SW 1271 (cell line): ENCODE measurements at regions not wholly inside any gene's neighbourhood (a gene's known extent, or its start where the extent isn't known, plus 50 kb on each side); places are given as distances from the start of the nearest gene placed in this dataset.

ENCODE experiments used
- DNase-seq, 2 experiments: peaks; one replicate each; lab custom pipeline; 2025; lab: John Stamatoyannopoulos, UW

DNA sequence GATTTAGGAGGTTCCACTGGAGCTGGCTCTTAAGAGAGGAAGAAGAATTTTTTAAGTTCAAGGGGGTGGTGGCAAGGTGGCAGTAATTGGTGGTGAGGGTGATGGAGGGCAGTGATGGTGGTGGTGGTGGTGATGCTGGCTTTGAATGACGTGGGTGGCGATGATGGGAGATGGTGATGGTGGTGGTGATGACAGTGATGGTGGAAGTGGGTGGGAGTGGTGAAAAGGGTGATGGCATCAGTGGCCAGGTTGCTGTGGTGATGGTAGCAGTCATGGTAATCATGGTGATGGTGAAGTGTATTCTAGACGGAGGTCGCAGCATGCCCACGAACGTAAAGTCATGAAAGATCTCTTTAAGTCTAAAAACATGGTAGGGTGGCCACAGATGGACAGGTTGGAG is 197.3 kb downstream of the PTEN start:
- no peak for DNase-seq

DNA sequence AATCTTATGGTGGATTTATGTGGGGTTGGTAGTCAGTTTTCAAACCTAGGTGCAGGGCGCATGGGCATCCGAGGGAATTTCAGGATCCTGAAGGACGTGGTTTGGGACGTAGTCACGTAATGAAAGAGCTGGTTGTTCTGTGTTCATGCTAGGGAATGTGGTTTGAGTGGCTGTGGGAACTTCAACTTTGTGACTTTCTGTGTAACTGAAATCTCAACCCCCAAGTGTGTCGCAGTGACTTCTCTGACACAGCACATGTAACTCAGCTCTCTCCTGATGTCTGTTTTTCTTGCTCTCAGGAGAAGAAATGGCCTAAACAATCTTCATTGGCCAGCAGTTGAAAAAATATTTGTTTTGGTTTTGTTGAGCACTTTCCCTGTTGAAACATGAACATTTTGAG is 199.0 kb downstream of the PTEN start:
- no peak for DNase-seq

DNA sequence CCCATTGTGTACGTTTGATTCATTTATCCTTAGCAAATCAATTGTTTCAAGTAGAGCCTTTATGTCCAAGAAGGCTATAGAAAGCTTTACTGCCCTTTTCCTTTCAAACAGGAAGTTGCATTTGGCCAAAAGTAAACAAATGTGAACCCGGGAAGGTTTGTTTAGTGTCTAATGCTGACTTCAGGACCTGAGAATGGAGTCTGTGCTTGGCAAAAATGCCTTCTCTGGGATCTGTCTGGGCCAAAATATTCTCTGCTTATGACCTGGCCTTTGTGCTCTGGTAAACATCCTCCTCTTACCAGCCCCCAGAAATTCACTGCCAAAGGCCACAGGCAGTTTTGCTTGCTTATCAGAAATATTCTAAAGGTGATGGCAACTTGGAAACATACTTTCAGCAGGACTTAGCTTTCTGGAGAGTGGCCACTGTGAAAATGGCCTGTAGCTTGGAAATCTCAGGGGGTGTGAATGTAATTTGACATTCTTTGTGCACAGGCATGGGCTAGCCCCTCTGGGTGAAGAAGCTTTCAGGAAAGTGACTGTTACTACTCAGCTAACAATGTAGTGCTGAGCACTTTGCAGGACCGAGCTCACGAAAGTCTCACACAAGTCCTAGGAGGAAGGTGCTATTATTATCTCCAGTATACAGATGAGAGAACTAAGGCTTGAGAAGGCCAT is 199.5 kb downstream of the PTEN start:
- DNase-seq: no peak

DNA sequence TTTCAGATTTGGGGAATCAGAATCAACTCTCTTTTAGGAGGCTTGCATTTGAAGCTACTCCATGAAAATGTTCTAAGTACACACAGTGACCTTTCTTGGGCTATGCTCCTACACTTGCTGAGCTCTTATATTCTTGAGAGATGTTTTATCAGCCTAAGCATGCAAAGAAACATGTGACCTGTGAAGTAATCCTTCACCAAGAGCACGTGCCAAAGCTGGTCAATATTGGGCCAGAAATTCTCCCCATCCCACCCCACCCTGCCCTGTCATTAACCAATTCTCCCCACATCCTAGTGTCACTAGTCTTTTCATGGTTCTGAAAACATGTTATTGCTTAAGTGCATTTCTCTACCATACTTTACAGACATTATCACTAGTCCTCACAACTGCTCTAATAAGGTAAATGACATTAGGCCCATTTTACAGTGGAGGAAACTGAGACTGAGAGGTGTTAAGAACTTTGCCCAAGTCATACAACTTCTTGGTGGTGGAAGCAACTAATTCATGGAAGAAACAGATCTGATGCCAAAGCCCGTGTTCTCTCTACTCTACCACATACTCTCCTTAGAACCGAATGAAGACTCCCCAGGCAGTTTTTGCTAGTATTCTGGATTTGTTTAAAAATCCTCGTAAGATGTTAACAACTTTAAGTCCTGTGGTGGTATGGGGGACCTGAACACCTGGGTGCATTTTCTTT is 200.6 kb downstream of the PTEN start:
- DNase-seq: no peak

DNA sequence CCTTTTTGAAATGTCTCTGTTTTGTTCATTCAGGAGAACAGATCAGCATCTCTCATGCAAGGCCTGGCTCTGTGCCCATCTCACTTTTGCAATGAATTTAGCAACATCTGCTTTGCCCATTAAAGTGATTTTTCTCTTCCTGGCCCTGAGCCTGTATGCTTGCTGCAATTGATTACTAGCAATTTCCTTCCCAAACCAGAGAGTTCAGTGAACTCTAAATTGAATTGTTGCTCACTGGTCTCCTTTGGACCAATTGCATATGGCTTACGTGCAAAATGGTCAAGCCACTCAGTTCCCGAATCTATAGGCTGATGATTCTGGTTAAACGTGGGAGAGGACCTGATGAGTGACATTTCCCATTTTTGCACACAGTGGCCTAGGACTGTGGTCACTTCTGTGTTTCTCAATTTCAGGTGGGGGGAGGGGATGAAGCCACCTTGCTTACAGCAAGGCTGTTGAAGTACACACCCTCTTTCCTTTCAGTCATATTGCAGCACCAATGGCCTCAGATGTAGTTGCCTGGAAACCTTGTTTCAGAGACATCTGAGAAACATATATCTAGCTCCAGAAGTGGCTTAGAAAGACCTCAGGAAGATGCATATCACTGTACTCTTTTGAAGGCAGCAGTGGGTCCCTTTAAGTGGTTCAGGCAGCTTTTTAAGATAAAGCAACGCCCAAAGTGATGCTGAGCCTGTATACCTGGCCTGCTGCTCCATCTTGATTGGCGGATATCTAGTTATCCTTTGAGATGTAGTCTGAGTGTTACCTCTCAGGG is 201.4 kb downstream of the PTEN start:
- no peak for DNase-seq

DNA sequence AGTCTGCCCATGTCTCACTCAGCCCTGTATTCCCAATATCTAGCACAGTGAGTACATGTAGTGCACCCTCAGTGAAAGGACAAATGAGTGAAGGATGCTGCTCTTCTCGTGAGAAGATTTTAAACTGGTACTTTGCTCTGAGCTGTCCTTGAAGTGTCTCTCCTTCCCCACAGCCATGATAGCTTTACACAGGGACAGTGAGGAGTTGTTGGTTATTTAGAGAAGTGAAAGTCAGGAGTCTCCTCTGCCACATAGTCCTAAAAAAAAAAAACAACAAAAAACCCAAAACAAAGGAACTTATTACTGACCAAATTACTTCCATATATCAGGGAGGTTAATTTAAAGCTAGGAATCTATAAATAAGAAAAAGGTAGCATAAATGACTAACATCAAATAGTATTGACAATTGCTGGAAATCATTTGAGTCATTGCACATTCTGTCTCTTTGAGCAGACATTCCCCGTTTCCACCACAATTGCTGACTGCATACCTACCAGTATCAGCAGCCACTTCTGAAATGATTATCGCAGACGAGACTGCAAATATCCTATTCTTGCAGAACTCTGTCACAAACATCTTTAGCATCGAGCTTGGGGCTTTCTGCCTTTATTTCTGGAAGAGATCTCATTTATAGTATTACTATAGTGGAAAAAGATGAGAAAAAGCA is 202.1 kb downstream of the PTEN start:
- DNase-seq: no peak

DNA sequence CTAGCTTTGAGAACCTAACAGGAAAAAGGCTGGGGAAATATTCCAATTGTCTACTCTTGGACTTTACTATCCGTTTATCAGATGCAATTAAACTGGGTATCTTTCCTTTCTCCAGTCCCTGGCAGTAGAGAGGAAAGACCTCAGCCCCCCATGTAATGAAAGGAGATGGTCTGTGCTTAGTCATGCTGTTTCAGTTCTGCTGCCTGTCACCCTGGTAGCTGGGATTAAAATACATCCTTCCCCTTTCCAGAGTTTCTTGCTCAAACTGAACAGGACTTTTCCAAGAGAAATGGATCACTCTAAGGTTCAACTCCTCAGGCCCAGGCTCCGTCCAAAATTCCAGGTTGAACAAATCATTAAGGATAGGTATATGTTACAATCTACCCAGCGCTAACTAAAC is 202.9 kb downstream of the PTEN start:
- no peak for DNase-seq

DNA sequence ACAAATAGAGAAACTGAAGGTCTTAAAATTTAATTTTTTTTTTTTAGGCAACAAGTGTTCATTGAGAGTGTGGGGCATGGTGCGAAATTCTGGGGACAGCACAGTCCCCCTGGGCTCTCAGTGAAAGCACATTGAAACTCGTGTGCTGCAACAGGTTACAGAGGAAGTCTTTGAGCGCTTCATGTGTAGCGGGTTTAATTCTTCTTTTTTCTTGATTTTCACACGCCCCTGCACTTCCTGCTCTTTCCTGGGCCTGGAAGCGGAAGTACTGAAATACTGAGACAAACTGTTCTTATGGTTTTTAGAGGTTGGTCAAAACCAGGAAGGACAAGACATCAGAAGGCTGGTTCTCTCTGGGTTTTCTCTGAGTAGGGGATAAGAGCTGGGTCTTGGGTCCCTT is 203.5 kb downstream of the PTEN start:
- no peak for DNase-seq

DNA sequence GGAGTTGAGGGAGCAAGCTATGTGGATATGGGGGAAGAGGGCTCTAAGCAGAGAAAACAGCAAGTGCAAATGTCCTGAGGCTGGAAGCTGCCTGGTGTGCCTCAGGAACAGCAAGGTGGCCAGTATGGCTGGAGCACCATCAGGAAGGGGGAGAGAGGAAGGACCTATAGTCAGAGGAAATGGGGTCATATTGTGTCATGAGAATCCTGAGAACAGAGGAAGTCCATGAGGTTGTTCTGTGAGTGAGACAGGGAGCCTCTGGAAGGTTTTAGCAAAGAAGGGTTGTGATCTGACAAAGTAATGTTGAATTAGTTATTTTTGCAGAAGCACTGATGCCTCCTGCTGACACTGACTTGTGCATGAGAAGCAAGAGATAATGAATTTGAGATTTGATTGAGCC is 204.3 kb downstream of the PTEN start:
- no peak for DNase-seq

DNA sequence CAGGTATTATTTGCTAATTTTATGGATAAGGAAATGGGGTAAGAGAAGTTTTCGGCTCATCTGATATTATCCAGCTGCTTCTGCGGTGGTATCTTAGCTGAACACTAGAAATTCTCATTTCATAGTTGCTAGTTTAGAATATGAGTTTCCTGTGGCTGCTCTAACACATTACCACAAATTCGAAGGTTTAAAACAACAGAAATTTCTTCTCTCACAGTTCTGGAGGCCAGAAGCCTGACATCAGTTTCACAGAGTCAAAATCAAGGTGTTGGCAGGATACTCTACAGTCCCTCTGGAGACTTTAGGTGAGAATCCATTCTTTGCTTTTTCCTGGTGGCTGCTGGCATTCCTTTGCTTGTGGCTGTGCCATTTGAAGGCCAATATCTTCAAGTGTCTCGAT is 205.9 kb downstream of the PTEN start:
- no peak for DNase-seq

DNA sequence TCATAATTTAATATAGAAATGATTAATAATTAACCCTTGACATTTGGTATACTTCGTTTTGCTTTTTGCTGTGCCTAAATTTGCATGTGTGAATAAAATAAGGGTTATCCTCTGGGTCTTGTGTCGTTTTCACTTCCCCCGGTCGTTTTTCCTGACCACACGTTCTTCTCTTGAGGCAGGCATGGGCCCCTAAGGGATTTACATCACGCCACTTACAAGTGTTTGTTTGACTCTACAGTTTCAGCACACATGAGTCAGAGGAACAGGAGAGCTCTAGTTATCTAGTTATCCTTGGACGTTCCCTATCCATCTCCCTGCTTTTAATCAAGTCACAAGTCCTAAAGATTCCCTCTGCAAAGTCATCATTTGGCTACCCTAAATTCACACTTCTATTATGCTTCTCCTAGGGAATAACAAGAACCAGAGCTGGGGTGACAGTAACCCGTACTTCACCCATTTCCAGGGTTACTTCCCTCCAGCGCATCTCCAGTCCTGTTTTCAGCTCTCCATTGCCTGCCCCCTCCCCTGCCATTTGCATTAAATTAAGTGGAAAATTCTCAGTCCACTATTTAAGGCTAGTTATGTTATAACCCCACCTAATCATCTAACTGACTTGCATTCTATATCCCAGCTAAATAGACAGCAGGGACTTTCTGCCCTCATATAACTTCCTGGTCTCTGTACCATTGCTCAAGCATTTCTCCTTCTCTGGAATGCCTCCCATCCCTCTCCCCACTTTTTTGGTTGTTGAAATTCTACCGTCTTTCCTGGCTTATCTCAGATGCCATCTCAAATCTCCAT is 206.9 kb downstream of the PTEN start:
- no peak for DNase-seq

DNA sequence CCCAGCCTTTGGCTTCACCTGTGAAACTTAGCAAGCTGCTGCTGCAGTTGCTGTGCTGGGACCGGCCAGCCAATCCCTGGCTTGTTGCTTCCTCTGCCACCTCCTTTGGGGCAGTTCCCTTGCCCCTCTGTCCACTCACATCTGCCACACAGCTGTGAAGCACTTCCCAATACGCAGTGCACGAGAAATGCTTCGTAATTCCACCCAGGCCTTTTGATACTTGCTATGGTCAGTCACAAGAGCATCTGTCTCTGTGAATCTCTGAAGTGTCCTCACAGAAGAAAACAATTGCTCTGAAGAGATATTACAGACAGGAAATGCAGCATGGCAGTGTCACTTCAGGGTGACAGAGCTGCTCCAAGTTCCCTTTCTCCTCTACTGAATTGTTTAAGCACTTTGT is 208.5 kb downstream of the PTEN start:
- no peak for DNase-seq

DNA sequence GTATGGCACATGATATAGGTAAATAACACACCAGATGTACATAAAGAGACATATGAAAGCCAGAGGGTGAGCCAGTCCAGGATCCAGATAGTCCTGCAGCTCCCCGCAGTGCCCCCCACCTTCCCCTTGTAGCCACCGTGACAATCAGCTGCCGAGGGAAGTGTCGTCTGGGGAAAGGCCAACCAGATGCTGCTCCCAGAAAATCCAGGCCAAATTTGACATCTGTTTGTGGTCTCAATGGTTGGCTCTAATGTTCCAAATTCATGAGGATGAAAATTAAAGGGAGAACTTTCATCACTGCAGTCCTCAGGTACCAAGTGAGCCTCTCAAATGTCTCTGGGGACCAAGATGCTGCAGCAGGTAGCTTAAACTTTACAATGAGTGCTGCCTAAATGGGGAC is 210.3 kb downstream of the PTEN start:
- no peak for DNase-seq

DNA sequence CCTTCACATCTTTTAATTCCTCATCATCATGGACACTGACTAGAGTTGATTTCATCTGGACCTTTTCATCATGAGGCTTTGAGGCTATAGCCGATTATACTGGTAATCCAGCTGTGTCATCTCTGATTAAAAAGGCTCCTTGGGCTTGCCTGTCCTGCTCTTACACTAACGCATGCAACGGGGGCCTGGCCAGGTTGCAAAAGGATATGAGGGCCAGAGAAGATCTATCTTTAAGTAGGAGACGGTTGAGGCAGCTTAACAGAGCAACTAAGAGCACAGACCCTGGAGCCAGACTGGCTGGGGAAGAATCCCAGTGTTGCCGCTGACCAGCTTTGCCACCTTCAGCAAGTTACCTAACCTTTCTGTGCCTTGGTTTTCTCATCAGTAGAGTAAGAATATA is 211.5 kb downstream of the PTEN start:
- no peak for DNase-seq

DNA sequence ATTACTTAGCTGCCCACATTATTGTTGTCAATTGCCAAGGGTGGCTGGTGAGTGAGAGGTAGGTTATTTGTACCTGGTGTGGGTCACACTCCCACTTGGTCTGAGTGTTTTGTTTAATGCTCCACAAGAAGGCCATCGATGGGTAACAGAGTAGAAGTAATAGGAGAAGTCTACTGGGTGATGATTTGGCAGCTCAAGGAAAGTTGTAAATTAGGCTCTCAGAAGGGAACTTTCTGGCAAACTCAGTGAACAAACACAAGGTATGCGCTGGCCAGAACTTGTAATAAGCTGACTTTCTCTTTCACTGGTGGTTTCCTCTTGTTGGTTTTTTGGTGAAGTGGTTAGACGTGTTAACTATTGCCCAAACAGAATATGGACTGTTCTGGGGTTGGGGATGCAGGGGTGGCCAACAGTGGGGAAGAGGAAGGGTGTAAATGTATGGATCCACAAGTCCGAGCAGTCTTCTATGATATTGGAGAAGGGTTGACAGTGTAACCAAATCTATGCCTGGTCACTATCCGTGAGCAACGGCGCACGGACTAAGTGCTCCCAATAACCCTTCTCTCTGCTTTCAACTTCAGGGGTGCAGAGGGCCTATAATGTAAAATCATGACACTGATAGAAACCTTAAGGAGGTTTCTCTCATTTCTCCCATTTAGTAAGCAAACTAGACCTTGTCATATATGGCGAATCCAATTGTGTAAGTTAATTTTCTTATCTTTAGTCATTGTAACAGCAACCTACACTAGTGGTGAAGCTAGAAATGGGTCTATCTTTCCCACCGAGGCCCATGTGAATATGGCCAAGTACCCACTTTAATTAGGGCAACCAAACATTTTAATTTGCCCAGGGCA is 212.8 kb downstream of the PTEN start:
- DNase-seq: no peak

DNA sequence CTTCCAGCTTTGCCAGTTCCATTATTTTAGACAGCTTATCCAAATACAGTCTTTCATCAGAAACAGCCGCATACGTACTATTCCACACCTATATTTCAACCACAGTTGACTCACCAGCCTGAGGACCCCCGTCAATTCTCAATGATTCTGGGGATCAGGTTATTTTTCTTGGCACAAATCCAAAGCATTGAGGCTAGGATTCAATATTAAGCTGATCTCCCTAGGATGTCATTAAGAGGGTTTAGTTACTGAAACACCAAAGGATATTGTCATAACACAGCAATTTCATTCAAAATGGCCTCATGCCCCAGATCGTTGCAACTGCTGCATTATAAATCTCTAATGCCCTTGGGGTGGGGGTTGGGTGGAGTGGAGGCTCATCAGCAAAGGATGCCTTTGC is 214.6 kb downstream of the PTEN start:
- DNase-seq: no peak

DNA sequence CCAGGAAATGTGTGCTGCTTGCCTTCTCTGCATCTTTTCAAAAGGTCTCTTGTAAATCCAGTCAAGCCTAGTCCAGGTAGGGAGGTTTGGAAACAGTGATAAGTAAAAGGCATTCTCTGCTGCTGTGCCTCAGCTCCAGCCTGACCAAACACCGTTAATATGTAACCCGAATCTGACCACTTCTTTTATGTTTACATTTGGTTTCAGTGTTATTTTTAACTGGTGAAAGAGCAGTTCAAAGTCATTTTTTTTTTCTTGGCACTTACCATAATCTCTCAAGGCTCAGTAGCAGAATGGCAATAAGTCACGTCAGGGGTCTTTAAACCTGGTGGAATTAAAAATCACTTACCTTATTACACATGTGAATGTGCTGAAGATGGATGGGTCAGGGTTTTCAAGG is 216.8 kb downstream of the PTEN start:
- no peak for DNase-seq

DNA sequence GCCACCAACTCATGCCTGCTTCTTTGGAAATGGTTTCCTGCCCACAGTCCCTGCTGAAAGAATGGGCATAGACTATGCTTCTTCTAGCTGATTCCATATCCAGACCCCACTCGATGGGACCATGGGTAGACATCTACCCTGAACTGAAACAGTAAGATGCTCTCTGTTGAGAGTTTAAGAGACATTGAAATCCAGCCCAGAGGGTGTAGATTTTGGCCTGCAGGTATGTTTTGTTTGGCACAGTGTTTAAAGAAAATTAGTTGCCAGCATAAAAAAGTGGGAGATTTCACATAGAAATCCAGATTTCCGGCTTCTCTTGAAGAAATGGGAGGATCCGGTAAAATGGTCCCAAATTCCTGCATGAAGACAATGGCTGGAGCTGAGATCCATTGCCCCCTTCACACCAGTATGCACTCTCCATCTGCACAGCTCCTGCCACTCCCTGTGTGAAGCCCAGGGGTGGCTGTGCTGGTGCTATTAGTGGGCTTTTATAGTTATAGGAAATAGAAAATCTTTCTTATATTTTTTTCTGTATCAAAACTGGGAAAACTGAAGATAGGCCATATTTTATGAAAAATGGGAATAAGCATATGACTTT is 218.1 kb downstream of the PTEN start:
- no peak for DNase-seq

DNA sequence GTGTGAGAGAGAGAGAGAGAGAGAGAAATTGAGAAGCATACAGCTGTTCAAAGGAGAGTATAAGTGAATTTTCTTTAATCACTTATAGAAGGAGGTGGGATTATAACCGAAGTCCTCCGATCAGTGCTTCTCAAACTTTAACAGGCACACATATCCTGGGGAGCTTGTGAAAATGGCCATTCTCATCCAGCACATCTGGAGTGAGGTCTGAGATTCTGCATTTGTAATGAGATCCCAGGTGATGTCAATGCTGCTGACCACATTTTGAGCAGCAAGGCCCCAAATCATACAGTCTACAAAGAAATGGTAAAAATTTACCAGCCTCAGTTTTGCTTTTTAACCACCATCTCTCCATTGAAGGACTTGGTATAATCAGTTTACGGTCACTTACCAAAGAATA is 219.0 kb downstream of the PTEN start:
- DNase-seq: no peak

DNA sequence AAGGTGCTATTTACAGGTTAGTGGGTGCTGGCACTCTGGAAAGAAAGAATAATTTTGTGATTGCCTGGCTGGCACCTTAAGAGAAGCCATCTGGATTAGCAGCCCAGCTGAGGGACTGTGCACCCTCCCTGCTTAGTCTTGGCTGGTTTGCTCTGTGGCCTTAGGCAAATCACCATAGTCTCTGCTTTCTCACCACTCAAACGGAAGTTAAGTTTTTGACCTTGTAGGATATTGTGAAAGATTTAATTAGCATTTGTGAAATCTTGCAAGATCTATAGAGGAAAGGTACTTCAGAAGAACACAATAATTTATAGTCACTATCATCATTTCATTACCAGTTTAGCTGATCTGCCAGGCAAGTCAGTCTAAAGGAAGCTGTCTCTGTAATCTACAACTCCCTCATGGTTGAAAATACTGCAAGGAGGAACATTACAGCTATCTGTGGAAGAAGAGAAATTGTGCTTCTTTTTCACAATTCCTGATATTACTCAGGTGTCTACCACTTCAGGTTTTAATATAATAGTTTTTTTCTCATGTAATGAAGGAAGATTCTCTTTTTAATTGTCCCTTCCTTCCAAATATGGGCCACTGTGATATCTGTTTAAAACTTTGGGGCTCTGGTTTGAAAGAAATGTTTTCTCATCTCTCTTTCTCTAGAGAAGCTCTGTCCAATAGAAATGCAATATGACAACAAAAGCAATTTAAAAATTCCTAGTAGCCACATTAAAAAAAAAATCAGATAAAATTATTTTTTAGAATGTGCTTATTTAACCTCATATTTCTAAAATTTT is 219.6 kb downstream of the PTEN start:
- no peak for DNase-seq
